ENCODE measurements at regions not wholly inside any gene's neighbourhood (a gene's known extent, or its start where the extent isn't known, plus 50 kb on each side); places are given as distances from the start of the nearest gene placed in this dataset. TPM values are rescaled to one million over a fixed set of nuclear protein-coding genes. Genes with fewer than 3 reads are reported as not detected.
A peak's percentile ranks its signal among the peaks of the same experiment; 100 is the strongest.

DNA sequence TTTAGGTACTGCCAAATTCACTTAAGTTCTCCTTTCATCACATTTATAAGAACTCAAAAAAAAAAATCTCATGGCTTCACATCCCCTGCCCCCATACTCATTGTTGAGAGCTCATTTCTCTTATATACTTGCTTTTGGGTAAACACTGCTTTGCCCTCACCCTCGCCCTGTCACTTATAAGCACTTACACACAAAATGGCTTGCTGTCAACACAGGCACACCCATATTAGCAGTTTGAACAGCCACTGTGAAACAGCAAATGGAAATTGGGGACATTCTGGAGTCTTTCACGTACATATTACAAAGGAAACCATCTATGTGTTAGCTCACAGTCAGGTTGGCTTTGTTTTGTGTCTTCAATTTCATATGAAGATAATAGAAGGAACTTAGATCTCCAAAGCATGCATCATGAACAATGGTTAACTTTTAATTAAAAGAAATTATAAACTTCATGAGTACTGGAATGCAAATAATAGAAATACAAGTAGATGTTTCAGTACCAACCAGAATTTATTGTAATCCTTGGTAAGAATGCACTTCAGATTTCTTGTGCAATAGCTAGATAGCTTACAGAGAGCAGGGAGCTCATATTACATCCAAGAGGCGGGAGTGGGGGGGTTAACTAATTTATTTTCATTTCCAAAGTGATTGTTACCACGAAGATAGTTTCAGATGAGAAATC lies 272.2 kb downstream of the ALG10B start:
- Histone ChIP-seq H3K4me3 (no peak overlapping the region), H3K9ac (ENCODE audit: insufficient read depth in 1 of 2, low read length in 2 of 2) (no peak overlapping the region), H3K36me3 (ENCODE audit: control insufficient read depth in 4 of 4, insufficient read depth in 4 of 4, low read length in 4 of 4) (no peaks in the 10 kb centered on the region), H3K27me3 (ENCODE audit: control insufficient read depth in 3 of 3, insufficient read depth in 3 of 3, low read length in 2 of 3) (no peaks in the 10 kb centered on the region), H3K27ac (ENCODE audit: low read depth in 1 of 2, low read length in 1 of 2) (peak overlapping the region in 1 of 2 donors; percentile 53), H3K4me1 (ENCODE audit: control insufficient read depth in 5 of 5, insufficient read depth in 5 of 5, low read length in 5 of 5) (no peaks in the 10 kb centered on the region), H3K9me3 (ENCODE audit: control insufficient read depth in 4 of 4, insufficient read depth in 3 of 4, low read length in 3 of 4) (no peaks in the 10 kb centered on the region)
- 53 to 62% methylated on average over 4 of the region's 4 CpGs for WGBS, 2 donors
- DNase-seq (peak in 2 of 3 donors; percentile 8 to 25), ATAC-seq (ENCODE audit: insufficient read depth, low FRiP score) (peak; percentile 50)
- TF ChIP-seq, protein P1, sequence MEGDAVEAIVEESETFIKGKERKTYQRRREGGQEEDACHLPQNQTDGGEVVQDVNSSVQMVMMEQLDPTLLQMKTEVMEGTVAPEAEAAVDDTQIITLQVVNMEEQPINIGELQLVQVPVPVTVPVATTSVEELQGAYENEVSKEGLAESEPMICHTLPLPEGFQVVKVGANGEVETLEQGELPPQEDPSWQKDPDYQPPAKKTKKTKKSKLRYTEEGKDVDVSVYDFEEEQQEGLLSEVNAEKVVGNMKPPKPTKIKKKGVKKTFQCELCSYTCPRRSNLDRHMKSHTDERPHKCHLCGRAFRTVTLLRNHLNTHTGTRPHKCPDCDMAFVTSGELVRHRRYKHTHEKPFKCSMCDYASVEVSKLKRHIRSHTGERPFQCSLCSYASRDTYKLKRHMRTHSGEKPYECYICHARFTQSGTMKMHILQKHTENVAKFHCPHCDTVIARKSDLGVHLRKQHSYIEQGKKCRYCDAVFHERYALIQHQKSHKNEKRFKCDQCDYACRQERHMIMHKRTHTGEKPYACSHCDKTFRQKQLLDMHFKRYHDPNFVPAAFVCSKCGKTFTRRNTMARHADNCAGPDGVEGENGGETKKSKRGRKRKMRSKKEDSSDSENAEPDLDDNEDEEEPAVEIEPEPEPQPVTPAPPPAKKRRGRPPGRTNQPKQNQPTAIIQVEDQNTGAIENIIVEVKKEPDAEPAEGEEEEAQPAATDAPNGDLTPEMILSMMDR (IDR thresholded peaks at IDR 0.05; ENCODE audit: control extremely low read depth, extremely low read depth): no peak

- DNase-seq (no peak), ATAC-seq (ENCODE audit: insufficient read depth, low FRiP score) (no peak)
- Histone ChIP-seq H3K36me3 (ENCODE audit: control insufficient read depth in 4 of 4, insufficient read depth in 4 of 4, low read length in 4 of 4) (no peaks in the 10 kb centered on the region), H3K27me3 (ENCODE audit: control insufficient read depth in 3 of 3, insufficient read depth in 3 of 3, low read length in 2 of 3) (no peaks in the 10 kb centered on the region), H3K4me1 (ENCODE audit: control insufficient read depth in 5 of 5, insufficient read depth in 5 of 5, low read length in 5 of 5) (no peaks in the 10 kb centered on the region), H3K9me3 (ENCODE audit: control insufficient read depth in 4 of 4, insufficient read depth in 3 of 4, low read length in 3 of 4) (no peaks in the 10 kb centered on the region), H3K9ac (ENCODE audit: insufficient read depth in 1 of 2, low read length in 2 of 2) (no peak overlapping the region), H3K27ac (ENCODE audit: low read depth in 1 of 2, low read length in 1 of 2) (no peak overlapping the region), H3K4me3 (no peak overlapping the region)
- 65 to 72% methylated on average over 4 of the region's 4 CpGs for WGBS, 2 donors
- TF ChIP-seq, protein P1 (IDR thresholded peaks at IDR 0.05; ENCODE audit: control extremely low read depth, extremely low read depth): no peak
These were observed 272.7 kb downstream of the ALG10B start for GRCh38 chr12:38589306-38589632.

- Histone ChIP-seq H3K4me1 (ENCODE audit: control insufficient read depth in 5 of 5, insufficient read depth in 5 of 5, low read length in 5 of 5) (no peaks in the 10 kb centered on the region), H3K27ac (ENCODE audit: low read depth in 1 of 2, low read length in 1 of 2) (no peak overlapping the region), H3K4me3 (no peak overlapping the region), H3K27me3 (ENCODE audit: control insufficient read depth in 3 of 3, insufficient read depth in 3 of 3, low read length in 2 of 3) (no peaks in the 10 kb centered on the region), H3K36me3 (ENCODE audit: control insufficient read depth in 4 of 4, insufficient read depth in 4 of 4, low read length in 4 of 4) (no peaks in the 10 kb centered on the region), H3K9ac (ENCODE audit: insufficient read depth in 1 of 2, low read length in 2 of 2) (no peak overlapping the region), H3K9me3 (ENCODE audit: control insufficient read depth in 4 of 4, insufficient read depth in 3 of 4, low read length in 3 of 4) (peaks cover 0 to 10% (median 0%) of the 10 kb centered on the region in 4 donors)
- DNase-seq (no peak), ATAC-seq (ENCODE audit: insufficient read depth, low FRiP score) (no peak)
- TF ChIP-seq, protein P1 (IDR thresholded peaks at IDR 0.05; ENCODE audit: control extremely low read depth, extremely low read depth): no peak
These were observed 285.4 kb downstream of the ALG10B start for GRCh38 chr12:38601949-38602348.

Small RNA genes lying in the stretch of these regions (small RNA-seq; reads per million reads assigned to genes)
- not detected for gene AC087897.1 (ENCODE audit: low replicate concordance)
